SK-N-MC (cell line): ENCODE measurements at regions not wholly inside any gene's neighbourhood (a gene's known extent, or its start where the extent isn't known, plus 50 kb on each side); places are given as distances from the start of the nearest gene placed in this dataset.

ENCODE experiments used
- DNase-seq: peaks from one replicate; pipeline ENCODE4 v3.0.0-alpha.2; 2011; ENCODE audit warnings: low read depth, low spot score
- H3K27ac ChIP-seq: fragments of 200-600 bp; sonication (generic); 2 replicates; pipeline ENCODE4 v1.5.1; 2016; ENCODE audit warnings: mixed run types
- H3K36me3 ChIP-seq: fragments of 200-600 bp; sonication (generic); 2 replicates; pipeline ENCODE4 v1.6.1; 2017; ENCODE audit warnings: antibody characterized with exemption, low read length, mixed read lengths; ENCODE audit not compliant: insufficient read depth
- H3K4me3 ChIP-seq: fragments of 200-600 bp; sonication (generic); 2 replicates; pipeline ENCODE4 v1.5.1; 2016
- H3K9ac ChIP-seq: fragments of 200-600 bp; sonication (generic); 2 replicates; pipeline ENCODE4 v1.8.0; 2017; ENCODE audit warnings: mixed run types, mixed read lengths; ENCODE audit not compliant: insufficient read length
- H3K9me3 ChIP-seq: fragments of 200-600 bp; sonication (generic); 2 replicates; pipeline ENCODE4 v1.6.1; 2017; ENCODE audit warnings: low read depth, mild to moderate bottlenecking, antibody characterized with exemption, low read length, moderate library complexity, mixed read lengths
- EZH2 ChIP-seq: fragments of 200-600 bp; sonication (generic); IDR thresholded peaks from one replicate; pipeline ENCODE4 v1.6.1; 2017; ENCODE audit warnings: antibody characterized with exemption
- FOXP2 ChIP-seq: optimal IDR thresholded peaks from 2 replicates; pipeline ENCODE3; 2011; ENCODE audit warnings: mild to moderate bottlenecking, moderate library complexity; ENCODE audit not compliant: insufficient read depth; ENCODE audit errors: extremely low read length, control extremely low read depth
- POLR2AphosphoS5 ChIP-seq: IDR thresholded peaks from 2 replicates; pipeline ENCODE4 v1.6.1; 2012; ENCODE audit warnings: mild to moderate bottlenecking, low read depth, low read length, borderline replicate concordance

- Histone ChIP-seq H3K9me3 (no peaks in the 10 kb centered on the region), H3K9ac (no peak overlapping the region), H3K27ac (no peak overlapping the region), H3K4me3 (no peak overlapping the region), H3K36me3 (no peaks in the 10 kb centered on the region)
- no peak for TF ChIP-seq FOXP2
- no peak for TF ChIP-seq POLR2AphosphoS5
- no peak for TF ChIP-seq EZH2
- no peak for DNase-seq
Observed at GRCh38 chr5:45179686-45180085, 370.9 kb downstream of the MRPS30 start.

GRCh38 chr5:45189042-45189441, 380.3 kb downstream of the MRPS30 start:
- H3K27ac ChIP-seq = no peak overlapping the region
- H3K36me3 ChIP-seq = no peaks in the 10 kb centered on the region
- TF ChIP-seq FOXP2 = no peak
- no peak for TF ChIP-seq EZH2
- no peak for TF ChIP-seq POLR2AphosphoS5
- no peak for DNase-seq
- no peak overlapping the region for H3K4me3 ChIP-seq
- no peaks in the 10 kb centered on the region for H3K9me3 ChIP-seq
- H3K9ac ChIP-seq = no peak overlapping the region

- no peak for DNase-seq
- TF ChIP-seq FOXP2 (no peak), POLR2AphosphoS5 (no peak)
Observed at GRCh38 chr5:45189481-45189880, 380.7 kb downstream of the MRPS30 start.

GRCh38 chr5:45195026-45195425, 386.3 kb downstream of the MRPS30 start:
- Histone ChIP-seq H3K4me3 (no peak overlapping the region), H3K36me3 (no peaks in the 10 kb centered on the region), H3K9ac (no peak overlapping the region), H3K27ac (no peak overlapping the region), H3K9me3 (no peaks in the 10 kb centered on the region)
- TF ChIP-seq POLR2AphosphoS5 (no peak), FOXP2 (no peak), EZH2 (no peak)
- DNase-seq = no peak

More at GRCh38 chr5:45189481-45189880, 380.7 kb downstream of the MRPS30 start:
- Histone ChIP-seq H3K4me3 (no peak overlapping the region), H3K9me3 (no peaks in the 10 kb centered on the region), H3K36me3 (no peaks in the 10 kb centered on the region), H3K27ac (no peak overlapping the region), H3K9ac (no peak overlapping the region)
